ENCODE measurements at regions not wholly inside any gene's neighbourhood (a gene's known extent, or its start where the extent isn't known, plus 50 kb on each side); places are given as distances from the start of the nearest gene placed in this dataset.
"Not testable (repeated sequence)": the region's sequence is repeated elsewhere in the genome, so short reads cannot be mapped to it uniquely, and the experiment has no call there.

- H3K4me1 ChIP-seq (ENCODE audit: control insufficient read depth in 1 of 2, insufficient read depth in 2 of 2, low read length in 2 of 2): no peaks in the 10 kb centered on the region
- Mint-ChIP-seq H3K36me3 (no peaks in the 10 kb centered on the region), H3K4me3 (no peak overlapping the region), H3K9me3 (peaks cover 0 to 8% (median 2%) of the 10 kb centered on the region in 7 donors), H3K27ac (no peak overlapping the region), H3K27me3 (ENCODE audit: low read depth in 3 of 3) (no peaks in the 10 kb centered on the region), H3K4me1 (no peaks in the 10 kb centered on the region)
- no peak for TF ChIP-seq CTCF (IDR thresholded peaks at IDR 0.05)
- intact Hi-C loops (cut with micrococcal nuclease): no loop called here
- H3K4me2 ChIP-seq (replicated peaks; ENCODE audit: extremely low read depth, low read length, poor library complexity, severe bottlenecking): no peak overlapping the region
- H3K79me2 ChIP-seq (ENCODE audit: insufficient read depth, low read length): no peaks in the 10 kb centered on the region
- H3K27ac ChIP-seq (ENCODE audit: low read depth in 1 of 2, low read length in 2 of 2): no peak overlapping the region
- no peak for DNase-seq
- no peak overlapping the region for H3K4me3 ChIP-seq (replicated peaks in 1 of 3; ENCODE audit: low read depth in 2 of 3, low read length in 3 of 3)
- no peak overlapping the region for H3K9ac ChIP-seq (ENCODE audit: insufficient read depth, low read length, poor library complexity, severe bottlenecking)
- no peak overlapping the region for H2AFZ ChIP-seq (ENCODE audit: insufficient read depth, low read depth, low read length, poor library complexity, severe bottlenecking)
- no peaks in the 10 kb centered on the region for H3K9me3 ChIP-seq (replicated peaks in 1 of 2; ENCODE audit: control insufficient read depth in 1 of 2, insufficient read depth in 1 of 2, low read length in 2 of 2)
- H4K20me1 ChIP-seq (ENCODE audit: insufficient read depth, low read length): no peaks in the 10 kb centered on the region
- H3K36me3 ChIP-seq (replicated peaks in 1 of 2; ENCODE audit: control insufficient read depth in 1 of 2, insufficient read depth in 2 of 2, low read length in 2 of 2): no peaks in the 10 kb centered on the region
- H3K27me3 ChIP-seq (ENCODE audit: control insufficient read depth in 2 of 2, insufficient read depth in 2 of 2, low read length in 2 of 2): no peaks in the 10 kb centered on the region
These were observed 2270.0 kb downstream of the ARAP2 start for GRCh38 chr4:33974270-33974669.

- intact Hi-C loops (cut with micrococcal nuclease): no loop called here
- no peak overlapping the region for H2AFZ ChIP-seq (ENCODE audit: insufficient read depth, low read depth, low read length, poor library complexity, severe bottlenecking)
- Mint-ChIP-seq H3K27ac (no peak overlapping the region), H3K9me3 (peaks cover 0 to 5% (median 3%) of the 10 kb centered on the region in 7 donors), H3K4me1 (no peaks in the 10 kb centered on the region), H3K4me3 (no peak overlapping the region), H3K27me3 (ENCODE audit: low read depth in 3 of 3) (no peaks in the 10 kb centered on the region), H3K36me3 (no peaks in the 10 kb centered on the region)
- DNase-seq: no peak
- H3K4me2 ChIP-seq (replicated peaks; ENCODE audit: extremely low read depth, low read length, poor library complexity, severe bottlenecking): no peak overlapping the region
- TF ChIP-seq CTCF (IDR thresholded peaks at IDR 0.05): no peak
- no peaks in the 10 kb centered on the region for H3K27me3 ChIP-seq (ENCODE audit: control insufficient read depth in 2 of 2, insufficient read depth in 2 of 2, low read length in 2 of 2)
- no peaks in the 10 kb centered on the region for H3K79me2 ChIP-seq (ENCODE audit: insufficient read depth, low read length)
- no peaks in the 10 kb centered on the region for H3K4me1 ChIP-seq (ENCODE audit: control insufficient read depth in 1 of 2, insufficient read depth in 2 of 2, low read length in 2 of 2)
- H3K4me3 ChIP-seq (replicated peaks in 1 of 3; ENCODE audit: low read depth in 2 of 3, low read length in 3 of 3): no peak overlapping the region
- no peak overlapping the region for H3K9ac ChIP-seq (ENCODE audit: insufficient read depth, low read length, poor library complexity, severe bottlenecking)
- H4K20me1 ChIP-seq (ENCODE audit: insufficient read depth, low read length): no peaks in the 10 kb centered on the region
- no peak overlapping the region for H3K27ac ChIP-seq (ENCODE audit: low read depth in 1 of 2, low read length in 2 of 2)
- no peaks in the 10 kb centered on the region for H3K36me3 ChIP-seq (replicated peaks in 1 of 2; ENCODE audit: control insufficient read depth in 1 of 2, insufficient read depth in 2 of 2, low read length in 2 of 2)
- H3K9me3 ChIP-seq (replicated peaks in 1 of 2; ENCODE audit: control insufficient read depth in 1 of 2, insufficient read depth in 1 of 2, low read length in 2 of 2): no peaks in the 10 kb centered on the region
These were observed 2268.3 kb downstream of the ARAP2 start for GRCh38 chr4:33975995-33976394.

- H3K27me3 ChIP-seq (ENCODE audit: control insufficient read depth in 2 of 2, insufficient read depth in 2 of 2, low read length in 2 of 2); intact Hi-C loops (cut with micrococcal nuclease); H3K27me3 Mint-ChIP-seq (ENCODE audit: low read depth in 3 of 3); H3K4me3 Mint-ChIP-seq; H3K27ac Mint-ChIP-seq; H3K4me3 ChIP-seq (replicated peaks in 1 of 3; ENCODE audit: low read depth in 2 of 3, low read length in 3 of 3); H3K27ac ChIP-seq (ENCODE audit: low read depth in 1 of 2, low read length in 2 of 2); H3K4me2 ChIP-seq (replicated peaks; ENCODE audit: extremely low read depth, low read length, poor library complexity, severe bottlenecking); H3K36me3 Mint-ChIP-seq; H3K9me3 ChIP-seq (replicated peaks in 1 of 2; ENCODE audit: control insufficient read depth in 1 of 2, insufficient read depth in 1 of 2, low read length in 2 of 2); H2AFZ ChIP-seq (ENCODE audit: insufficient read depth, low read depth, low read length, poor library complexity, severe bottlenecking); H3K4me1 Mint-ChIP-seq; DNase-seq; H4K20me1 ChIP-seq (ENCODE audit: insufficient read depth, low read length); H3K36me3 ChIP-seq (replicated peaks in 1 of 2; ENCODE audit: control insufficient read depth in 1 of 2, insufficient read depth in 2 of 2, low read length in 2 of 2); H3K9ac ChIP-seq (ENCODE audit: insufficient read depth, low read length, poor library complexity, severe bottlenecking); H3K79me2 ChIP-seq (ENCODE audit: insufficient read depth, low read length); H3K9me3 Mint-ChIP-seq; H3K4me1 ChIP-seq (ENCODE audit: control insufficient read depth in 1 of 2, insufficient read depth in 2 of 2, low read length in 2 of 2): not testable (repeated sequence)
- no CpG with 5 or more reads among the region's 4 CpGs for WGBS (ENCODE audit: insufficient coverage)
These were observed 2264.5 kb downstream of the ARAP2 start for GRCh38 chr4:33979781-33980180.
